ENCODE measurements at regions not wholly inside any gene's neighbourhood (a gene's known extent, or its start where the extent isn't known, plus 50 kb on each side); places are given as distances from the start of the nearest gene placed in this dataset.

- TF ChIP-seq TAF1 (IDR thresholded peaks at IDR 0.05; ENCODE audit: borderline replicate concordance, insufficient read depth, low read length) (no peak), REST (IDR thresholded peaks at IDR 0.05; ENCODE audit: insufficient read depth in 1 of 2, low read depth in 2 of 2, low read length in 2 of 2) (no peak), POLR2AphosphoS5 (IDR thresholded peaks at IDR 0.05; ENCODE audit: low read depth, low read length) (no peak)
Measured at GRCh38 chr10:88073682-88074081, 210.3 kb downstream of the PTEN start.

Measured in PFSK-1 (cell line).